H1 (cell line): ENCODE measurements at regions not wholly inside any gene's neighbourhood (a gene's known extent, or its start where the extent isn't known, plus 50 kb on each side); places are given as distances from the start of the nearest gene placed in this dataset.

ENCODE experiments used
- CHD1 ChIP-seq: IDR thresholded peaks from 2 replicates; pipeline ENCODE4 v1.6.1; 2012; ENCODE audit warnings: low read depth, low read length, improper control_type of control experiment
- CHD7 ChIP-seq: fragments of 300-600 bp; sonication (generic); IDR thresholded peaks from 2 replicates; pipeline ENCODE4 v1.7.1; 2012; ENCODE audit warnings: low read length, moderate library complexity, mild to moderate bottlenecking, inconsistent platforms; ENCODE audit not compliant: insufficient replicate concordance
- EGR1 ChIP-seq: IDR thresholded peaks from 2 replicates; pipeline ENCODE4 v1.6.1; 2011; ENCODE audit warnings: low read depth, low read length, borderline replicate concordance
- EP300 ChIP-seq, 2 experiments: IDR thresholded peaks; 1 replicate in 1 of 2; 2 replicates in 1 of 2; pipeline ENCODE4 v1.6.1; 2011 to 2012; ENCODE audit warnings: low read depth in 2 of 2, low read length in 2 of 2, mild to moderate bottlenecking in 2 of 2, borderline replicate concordance in 1 of 2, inconsistent platforms in 1 of 2, moderate library complexity in 1 of 2
- FOSL1 ChIP-seq: IDR thresholded peaks from 2 replicates; pipeline ENCODE4 v1.6.1; 2011; ENCODE audit warnings: mild to moderate bottlenecking, low read depth, low read length, moderate library complexity; ENCODE audit not compliant: insufficient read depth
- HDAC2 ChIP-seq, 2 experiments: fragments of 300-600 bp in 1 of 2; sonication (generic) in 1 of 2; IDR thresholded peaks; 2 replicates each; pipeline ENCODE4 v1.6.1; 2011 to 2012; ENCODE audit warnings: low read depth in 2 of 2, low read length in 2 of 2, mild to moderate bottlenecking in 2 of 2, moderate library complexity in 2 of 2, borderline replicate concordance in 1 of 2, inconsistent platforms in 1 of 2
- PHF8 ChIP-seq: fragments of 200-600 bp; sonication (generic); conservative IDR thresholded peaks from 2 replicates; pipeline ENCODE4 v1.7.1; 2012; ENCODE audit warnings: low read depth, mild to moderate bottlenecking, inconsistent platforms, low read length, moderate library complexity
- POLR2A ChIP-seq, 2 experiments: IDR thresholded peaks; 1 replicate in 1 of 2; 2 replicates in 1 of 2; pipeline ENCODE4 v1.6.1; 2011; ENCODE audit warnings: low read depth in 2 of 2, low read length in 2 of 2, mild to moderate bottlenecking in 2 of 2; ENCODE audit errors: control extremely low read depth in 1 of 2
- SIX5 ChIP-seq: IDR thresholded peaks from 2 replicates; pipeline ENCODE4 v1.6.1; 2011; ENCODE audit warnings: mild to moderate bottlenecking, low read depth, low read length
- SP1 ChIP-seq: IDR thresholded peaks from 2 replicates; pipeline ENCODE4 v1.6.1; 2011; ENCODE audit warnings: low read depth, low read length
- SP2 ChIP-seq: IDR thresholded peaks from 2 replicates; pipeline ENCODE4 v1.6.1; 2012; ENCODE audit warnings: mild to moderate bottlenecking, low read length, inconsistent platforms

- TF ChIP-seq CHD7, result no peak
- TF ChIP-seq CHD1, result no peak
- TF ChIP-seq PHF8, result no peak
- no peak for TF ChIP-seq SIX5
- TF ChIP-seq EP300 (IDR thresholded peaks at IDR 0.05; ENCODE audit: borderline replicate concordance in 1 of 2, low read depth in 2 of 2, low read length in 2 of 2), result no peak
- no peak for TF ChIP-seq FOSL1
- no peak for TF ChIP-seq HDAC2 (IDR thresholded peaks at IDR 0.05; ENCODE audit: borderline replicate concordance in 1 of 2, low read depth in 2 of 2, low read length in 2 of 2)
- no peak for TF ChIP-seq POLR2A (IDR thresholded peaks at IDR 0.05; ENCODE audit: control extremely low read depth in 1 of 2, low read depth in 2 of 2, low read length in 2 of 2)
- no peak for TF ChIP-seq EGR1
- TF ChIP-seq SP1, result no peak
- no peak for TF ChIP-seq SP2
Measured at GRCh38 chr4:44563496-44563895, 87.9 kb downstream of the YIPF7 start (continued).
